SK-N-MC (cell line): ENCODE measurements at regions not wholly inside any gene's neighbourhood (a gene's known extent, or its start where the extent isn't known, plus 50 kb on each side); places are given as distances from the start of the nearest gene placed in this dataset.

Source experiments
- DNase-seq: peaks from one replicate; pipeline ENCODE4 v3.0.0-alpha.2; 2011; ENCODE audit warnings: low read depth, low spot score
- H3K27ac ChIP-seq: fragments of 200-600 bp; sonication (generic); 2 replicates; pipeline ENCODE4 v1.5.1; 2016; ENCODE audit warnings: mixed run types
- H3K36me3 ChIP-seq: fragments of 200-600 bp; sonication (generic); 2 replicates; pipeline ENCODE4 v1.6.1; 2017; ENCODE audit warnings: antibody characterized with exemption, low read length, mixed read lengths; ENCODE audit not compliant: insufficient read depth
- H3K4me3 ChIP-seq: fragments of 200-600 bp; sonication (generic); 2 replicates; pipeline ENCODE4 v1.5.1; 2016
- H3K9ac ChIP-seq: fragments of 200-600 bp; sonication (generic); 2 replicates; pipeline ENCODE4 v1.8.0; 2017; ENCODE audit warnings: mixed run types, mixed read lengths; ENCODE audit not compliant: insufficient read length
- H3K9me3 ChIP-seq: fragments of 200-600 bp; sonication (generic); 2 replicates; pipeline ENCODE4 v1.6.1; 2017; ENCODE audit warnings: low read depth, mild to moderate bottlenecking, antibody characterized with exemption, low read length, moderate library complexity, mixed read lengths
- EZH2 ChIP-seq: fragments of 200-600 bp; sonication (generic); IDR thresholded peaks from one replicate; pipeline ENCODE4 v1.6.1; 2017; ENCODE audit warnings: antibody characterized with exemption
- FOXP2 ChIP-seq: optimal IDR thresholded peaks from 2 replicates; pipeline ENCODE3; 2011; ENCODE audit warnings: mild to moderate bottlenecking, moderate library complexity; ENCODE audit not compliant: insufficient read depth; ENCODE audit errors: extremely low read length, control extremely low read depth
- POLR2AphosphoS5 ChIP-seq: IDR thresholded peaks from 2 replicates; pipeline ENCODE4 v1.6.1; 2012; ENCODE audit warnings: mild to moderate bottlenecking, low read depth, low read length, borderline replicate concordance

DNA sequence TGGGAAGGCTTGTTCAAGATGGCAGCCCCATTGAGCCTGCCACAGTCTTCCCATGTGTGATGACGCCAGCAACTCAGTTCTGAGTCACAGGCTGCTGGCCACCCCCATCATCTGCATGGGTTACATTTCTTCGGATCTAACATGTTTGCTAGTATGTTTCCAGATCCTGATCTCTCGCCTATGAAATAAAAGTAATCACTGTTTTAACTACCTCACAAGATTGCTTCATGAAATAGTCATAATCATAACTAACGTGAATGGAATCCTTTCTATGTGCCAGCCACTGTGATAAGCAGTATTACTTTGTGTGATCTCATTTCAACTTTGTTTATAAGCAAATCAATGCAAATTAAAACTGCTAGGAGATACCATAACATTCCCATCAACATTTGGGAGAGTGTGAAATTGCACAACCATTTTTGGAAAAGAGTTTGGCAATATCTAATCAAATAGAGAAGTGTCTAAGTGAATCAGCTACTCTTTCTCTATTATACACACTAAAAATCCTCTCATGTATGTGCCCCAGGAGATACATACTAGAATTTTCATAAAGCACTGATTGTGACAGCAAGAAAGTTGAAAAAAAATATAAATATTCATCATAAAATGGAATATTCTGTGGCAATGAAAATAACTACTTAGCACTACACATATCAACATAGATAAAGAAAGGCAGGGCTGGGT lies 300.2 kb upstream of the IRX5 start:
- Histone ChIP-seq H3K4me3 (no peak overlapping the region), H3K9me3 (no peaks in the 10 kb centered on the region), H3K36me3 (no peaks in the 10 kb centered on the region), H3K9ac (no peak overlapping the region), H3K27ac (no peak overlapping the region)
- TF ChIP-seq EZH2: no peak
- no peak for TF ChIP-seq POLR2AphosphoS5
- no peak for TF ChIP-seq FOXP2
- no peak for DNase-seq

DNA sequence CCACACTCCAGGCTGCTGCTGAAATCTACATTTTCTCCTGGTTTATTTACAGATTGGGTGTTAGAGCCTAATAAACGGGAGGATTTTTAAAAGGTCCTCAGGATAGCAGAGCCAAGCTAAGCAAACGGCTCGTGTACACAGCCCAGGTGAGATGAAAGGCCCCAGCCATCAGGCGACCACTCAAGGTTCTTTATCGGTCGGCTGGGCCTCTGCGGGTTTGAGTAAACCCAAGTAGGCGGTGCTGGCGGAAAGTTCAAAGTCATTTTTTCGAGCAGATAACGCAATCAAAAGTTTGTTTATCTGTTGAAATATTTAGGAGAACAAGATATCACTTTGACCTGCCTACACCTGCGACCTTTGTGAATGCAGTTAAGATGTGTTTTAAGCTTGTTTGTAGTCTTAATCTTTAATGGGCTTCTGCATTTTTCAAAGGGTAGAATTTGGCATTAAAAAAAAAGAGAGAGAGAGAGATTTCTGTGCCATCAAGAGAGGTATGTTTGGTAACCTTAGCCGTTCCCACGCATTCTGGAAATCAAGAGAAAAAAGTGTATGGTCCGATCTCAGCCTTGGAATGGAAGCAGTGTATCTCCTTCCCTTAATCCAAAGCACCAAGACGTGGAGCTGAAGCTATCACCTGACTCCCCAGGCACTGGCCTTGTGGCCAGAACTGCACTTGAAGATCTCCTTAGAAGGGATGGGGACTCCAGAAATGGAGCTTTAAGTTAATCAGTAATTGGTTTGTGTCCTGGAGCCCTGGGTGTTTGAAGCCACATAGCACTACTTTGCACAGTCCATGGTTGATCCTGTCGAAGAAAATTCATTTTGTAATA lies 301.7 kb upstream of the IRX5 start:
- Histone ChIP-seq H3K27ac (no peak overlapping the region), H3K36me3 (no peaks in the 10 kb centered on the region), H3K9ac (no peak overlapping the region), H3K9me3 (no peaks in the 10 kb centered on the region), H3K4me3 (no peak overlapping the region)
- no peak for TF ChIP-seq FOXP2
- TF ChIP-seq POLR2AphosphoS5: no peak
- TF ChIP-seq EZH2: no peak
- DNase-seq: no peak

DNA sequence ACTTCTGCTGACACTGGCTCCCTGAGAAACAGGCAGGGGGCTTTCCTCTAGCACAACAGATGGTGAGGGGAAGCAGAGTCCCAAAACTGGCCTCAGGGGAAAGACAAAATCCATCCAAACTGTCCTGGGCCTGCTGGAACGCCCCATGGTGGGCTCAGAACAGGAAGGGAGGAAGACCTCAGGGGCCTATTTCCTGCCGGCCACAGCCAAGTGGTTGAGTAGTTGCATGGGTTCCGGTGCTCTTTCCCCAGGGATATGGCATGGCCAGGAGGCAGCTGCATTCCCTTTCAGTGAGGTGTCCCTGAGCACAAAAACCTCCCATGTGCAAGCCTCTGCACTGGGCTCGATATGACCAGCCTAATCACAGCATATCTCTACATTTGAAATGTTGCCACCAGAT lies 303.0 kb upstream of the IRX5 start:
- Histone ChIP-seq H3K27ac (no peak overlapping the region), H3K9me3 (no peaks in the 10 kb centered on the region), H3K9ac (no peak overlapping the region), H3K4me3 (no peak overlapping the region), H3K36me3 (no peaks in the 10 kb centered on the region)
- no peak for DNase-seq
- TF ChIP-seq POLR2AphosphoS5 (no peak), FOXP2 (no peak), EZH2 (no peak)

DNA sequence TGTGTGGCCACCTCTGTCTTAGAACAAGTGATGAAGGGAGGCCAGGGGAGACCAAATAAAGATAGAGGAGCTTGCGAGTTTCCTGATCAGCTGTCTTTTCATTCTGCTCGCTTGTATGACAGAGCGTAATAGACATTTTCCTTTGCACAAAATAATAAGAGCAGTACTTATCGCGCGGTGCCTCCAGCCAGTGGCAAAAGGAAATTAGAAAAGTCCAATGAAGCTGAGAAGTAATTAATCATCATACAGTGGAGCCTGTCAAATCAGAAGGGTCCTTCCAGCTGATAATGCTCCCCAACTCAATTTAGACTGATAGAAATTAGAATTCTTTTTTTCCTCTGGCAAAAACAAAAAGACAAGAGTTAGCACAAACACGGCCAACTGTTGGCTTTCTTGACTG lies 307.0 kb upstream of the IRX5 start:
- Histone ChIP-seq H3K27ac (no peak overlapping the region), H3K36me3 (no peaks in the 10 kb centered on the region), H3K9ac (no peak overlapping the region), H3K9me3 (no peaks in the 10 kb centered on the region), H3K4me3 (no peak overlapping the region)
- DNase-seq: no peak
- no peak for TF ChIP-seq EZH2
- TF ChIP-seq FOXP2: no peak
- TF ChIP-seq POLR2AphosphoS5: no peak

DNA sequence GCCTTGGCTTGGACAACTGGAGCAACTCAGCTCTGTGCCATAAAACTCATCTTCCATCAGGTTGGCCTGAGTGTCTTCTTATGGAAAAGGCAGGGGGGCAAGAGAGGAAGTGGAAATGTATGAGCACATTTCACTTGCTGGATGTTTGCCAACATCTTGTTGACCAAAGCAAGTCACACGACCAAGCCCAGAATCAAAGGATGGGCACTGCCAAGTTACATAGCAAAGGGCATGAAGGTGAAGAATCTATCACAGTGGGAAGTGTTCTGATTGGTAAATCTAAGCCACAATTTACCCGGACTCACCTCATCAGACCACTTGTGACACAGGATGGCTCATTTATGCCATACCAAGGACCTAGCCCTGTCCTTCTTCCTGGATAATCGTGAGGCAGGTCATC lies 310.5 kb upstream of the IRX5 start:
- DNase-seq: no peak
- Histone ChIP-seq H3K9ac (no peak overlapping the region), H3K4me3 (no peak overlapping the region), H3K36me3 (no peaks in the 10 kb centered on the region), H3K27ac (no peak overlapping the region), H3K9me3 (no peaks in the 10 kb centered on the region)
- no peak for TF ChIP-seq FOXP2
- no peak for TF ChIP-seq EZH2
- TF ChIP-seq POLR2AphosphoS5: no peak

DNA sequence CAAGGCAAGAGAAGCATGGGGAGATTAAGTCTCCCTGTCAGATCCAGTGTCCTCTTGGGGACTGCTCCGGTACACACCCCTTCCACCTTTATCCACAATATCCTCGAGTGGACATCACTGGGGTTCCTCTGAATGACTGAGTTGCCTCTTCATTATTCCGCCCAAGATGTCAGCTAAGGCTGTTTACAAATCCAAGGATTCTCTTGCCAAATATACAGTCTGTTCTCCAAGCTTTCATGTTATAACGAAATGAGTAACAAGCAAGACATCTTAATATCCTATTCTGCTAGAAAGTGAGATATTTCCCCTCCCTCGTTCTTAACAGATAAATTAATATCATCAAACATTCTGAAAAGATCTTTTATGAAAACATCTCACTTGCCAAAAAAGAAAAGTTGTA lies 314.1 kb upstream of the IRX5 start:
- TF ChIP-seq FOXP2 (no peak), EZH2 (no peak), POLR2AphosphoS5 (no peak)
- no peak overlapping the region for H3K9ac ChIP-seq
- H3K27ac ChIP-seq: no peak overlapping the region
- no peak overlapping the region for H3K4me3 ChIP-seq
- no peaks in the 10 kb centered on the region for H3K36me3 ChIP-seq
- DNase-seq: no peak
- H3K9me3 ChIP-seq: no peaks in the 10 kb centered on the region

DNA sequence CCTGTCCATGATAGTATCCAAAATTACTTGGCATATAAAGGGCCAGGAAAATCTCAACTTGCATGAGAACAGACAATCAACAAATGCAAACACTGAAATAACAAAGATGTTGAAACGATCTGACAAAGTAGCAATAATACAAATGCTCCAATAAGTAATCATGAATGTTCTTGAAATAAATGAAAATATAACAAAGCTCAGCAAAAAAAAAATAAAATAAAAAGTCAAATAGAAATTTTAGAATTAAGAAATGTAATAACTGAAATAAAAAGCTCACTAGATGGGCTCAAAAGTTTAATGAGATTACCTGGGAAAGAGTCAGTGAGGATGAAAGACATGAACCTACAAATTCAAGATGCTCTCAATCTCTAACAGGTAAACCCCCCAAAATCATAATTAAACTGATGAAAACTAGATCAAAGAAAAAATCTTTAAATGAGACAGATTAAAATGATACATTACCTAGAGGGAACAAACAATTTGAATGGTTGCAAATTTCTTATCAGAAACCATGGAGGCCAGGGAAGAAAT lies 319.0 kb upstream of the IRX3 start:
- Histone ChIP-seq H3K9ac (no peak overlapping the region), H3K9me3 (no peaks in the 10 kb centered on the region), H3K36me3 (no peaks in the 10 kb centered on the region), H3K4me3 (no peak overlapping the region), H3K27ac (no peak overlapping the region)
- TF ChIP-seq FOXP2 (no peak), EZH2 (no peak), POLR2AphosphoS5 (no peak)
- no peak for DNase-seq

DNA sequence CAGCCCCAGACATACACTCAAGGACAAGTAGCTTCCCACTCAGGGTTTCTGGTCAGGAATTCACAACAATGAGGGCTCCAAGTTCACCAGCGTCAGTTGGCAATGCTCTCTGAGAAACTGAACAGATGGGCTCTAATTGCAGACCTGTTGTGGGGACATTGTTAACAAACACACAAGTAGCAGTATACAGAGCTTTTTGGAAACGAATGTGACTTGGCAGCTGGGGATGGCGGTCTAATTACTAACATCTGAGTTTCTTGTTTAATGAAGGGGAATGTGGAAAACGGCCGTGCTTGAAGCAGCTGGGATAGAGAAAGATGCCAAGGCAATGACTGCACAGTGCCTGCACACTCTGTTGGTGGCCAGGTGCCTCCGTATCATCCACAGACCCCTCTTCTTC lies 316.1 kb upstream of the IRX3 start:
- Histone ChIP-seq H3K36me3 (no peaks in the 10 kb centered on the region), H3K27ac (no peak overlapping the region), H3K9ac (no peak overlapping the region), H3K4me3 (no peak overlapping the region), H3K9me3 (no peaks in the 10 kb centered on the region)
- TF ChIP-seq EZH2: no peak
- no peak for TF ChIP-seq FOXP2
- no peak for TF ChIP-seq POLR2AphosphoS5
- DNase-seq: no peak

DNA sequence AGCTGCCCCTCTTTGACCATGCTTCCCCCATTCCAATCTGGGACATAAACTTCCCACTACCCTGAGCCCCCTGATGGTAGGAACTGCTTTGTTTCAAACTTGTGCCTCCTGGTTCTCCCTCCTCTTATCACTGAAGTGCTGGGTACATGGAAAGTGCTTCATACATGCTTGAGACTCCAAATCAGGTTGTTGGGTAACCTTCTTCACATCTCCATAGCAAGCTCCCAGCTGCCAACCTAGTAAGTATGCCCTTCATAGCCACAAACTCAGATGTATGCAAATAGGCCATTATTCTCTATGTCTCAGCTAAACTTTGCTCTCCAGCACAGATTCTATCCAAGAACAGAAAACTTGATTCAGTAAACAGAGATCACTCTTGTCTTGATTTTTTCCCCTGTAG lies 310.6 kb upstream of the IRX3 start:
- no peaks in the 10 kb centered on the region for H3K36me3 ChIP-seq

More for the DNA sequence above, 310.6 kb upstream of the IRX3 start:
- Histone ChIP-seq H3K9ac (no peak overlapping the region), H3K9me3 (no peaks in the 10 kb centered on the region), H3K4me3 (no peak overlapping the region), H3K27ac (no peak overlapping the region)
- TF ChIP-seq POLR2AphosphoS5: no peak
- no peak for TF ChIP-seq FOXP2
- no peak for TF ChIP-seq EZH2
- no peak for DNase-seq
